ENCODE measurements at regions not wholly inside any gene's neighbourhood (a gene's known extent, or its start where the extent isn't known, plus 50 kb on each side); places are given as distances from the start of the nearest gene placed in this dataset.

DNA sequence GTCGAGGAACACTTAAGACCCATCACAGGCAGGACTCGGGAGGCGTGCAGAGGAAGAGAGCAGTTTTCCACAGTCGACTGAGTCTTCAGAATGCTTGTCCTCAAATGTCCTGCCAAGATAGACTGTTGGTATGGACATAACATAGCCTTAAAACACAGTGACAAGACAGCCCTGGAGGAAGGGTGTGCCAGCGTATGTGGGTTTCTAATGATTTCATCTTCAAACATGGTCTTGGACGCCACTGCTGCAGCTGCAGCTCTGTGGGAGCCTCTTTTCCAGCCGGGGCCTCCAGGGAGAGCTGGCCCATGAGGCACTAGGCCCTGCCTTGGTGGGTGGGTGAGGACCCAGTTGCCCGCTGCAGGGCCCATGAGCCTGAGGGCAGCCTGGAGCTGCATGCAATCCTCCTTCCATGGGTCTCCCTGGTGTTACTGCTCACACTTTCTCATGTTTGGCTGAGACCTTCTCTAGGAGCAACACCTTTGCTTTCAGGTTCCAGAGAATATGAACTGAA is 198.6 kb downstream of the KLF13 start:
- TF ChIP-seq, protein P1, sequence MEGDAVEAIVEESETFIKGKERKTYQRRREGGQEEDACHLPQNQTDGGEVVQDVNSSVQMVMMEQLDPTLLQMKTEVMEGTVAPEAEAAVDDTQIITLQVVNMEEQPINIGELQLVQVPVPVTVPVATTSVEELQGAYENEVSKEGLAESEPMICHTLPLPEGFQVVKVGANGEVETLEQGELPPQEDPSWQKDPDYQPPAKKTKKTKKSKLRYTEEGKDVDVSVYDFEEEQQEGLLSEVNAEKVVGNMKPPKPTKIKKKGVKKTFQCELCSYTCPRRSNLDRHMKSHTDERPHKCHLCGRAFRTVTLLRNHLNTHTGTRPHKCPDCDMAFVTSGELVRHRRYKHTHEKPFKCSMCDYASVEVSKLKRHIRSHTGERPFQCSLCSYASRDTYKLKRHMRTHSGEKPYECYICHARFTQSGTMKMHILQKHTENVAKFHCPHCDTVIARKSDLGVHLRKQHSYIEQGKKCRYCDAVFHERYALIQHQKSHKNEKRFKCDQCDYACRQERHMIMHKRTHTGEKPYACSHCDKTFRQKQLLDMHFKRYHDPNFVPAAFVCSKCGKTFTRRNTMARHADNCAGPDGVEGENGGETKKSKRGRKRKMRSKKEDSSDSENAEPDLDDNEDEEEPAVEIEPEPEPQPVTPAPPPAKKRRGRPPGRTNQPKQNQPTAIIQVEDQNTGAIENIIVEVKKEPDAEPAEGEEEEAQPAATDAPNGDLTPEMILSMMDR (IDR thresholded peaks at IDR 0.05; ENCODE audit: low read depth, low read length, missing control alignments): no peak
- no peak overlapping the region for H3K4me3 ChIP-seq (replicated peaks; ENCODE audit: low read depth, low read length)
- DNase-seq (ENCODE audit: extremely low read depth, low read depth): no peak

DNA sequence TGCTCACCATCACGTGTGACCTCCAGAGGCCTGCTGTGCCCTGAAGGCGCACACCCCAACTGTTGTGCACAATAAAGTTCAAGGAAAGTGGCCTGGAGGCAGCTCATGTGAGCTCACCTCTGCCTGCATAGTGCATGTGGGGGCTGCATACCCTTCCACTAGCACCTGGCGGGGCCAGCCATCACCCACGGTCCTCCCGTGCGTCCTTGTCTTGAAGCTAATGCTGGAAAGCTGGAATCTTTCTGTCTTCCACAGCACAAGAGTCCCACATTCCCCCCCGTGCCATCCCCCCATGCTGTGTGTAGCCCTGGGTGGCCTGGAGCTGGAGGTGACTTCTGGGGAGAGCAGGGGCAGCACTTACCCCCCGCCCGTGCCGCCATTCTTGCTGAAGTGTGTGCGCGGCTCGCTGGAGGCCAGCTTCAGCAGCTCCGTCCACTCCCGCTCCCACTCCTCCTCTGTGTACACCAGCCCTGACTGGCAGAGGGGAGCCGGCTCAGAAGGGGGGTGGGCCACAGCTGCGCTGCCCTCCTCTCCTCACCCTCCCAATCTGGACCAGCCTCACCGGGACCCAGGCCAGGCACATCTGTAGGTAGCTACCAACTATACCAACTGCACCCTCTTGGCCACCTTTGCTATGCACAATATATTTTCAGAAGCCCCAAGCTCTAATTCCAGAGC is 199.5 kb downstream of the KLF13 start:
- DNase-seq (ENCODE audit: extremely low read depth, low read depth): no peak
- TF ChIP-seq, protein P1 (IDR thresholded peaks at IDR 0.05; ENCODE audit: low read depth, low read length, missing control alignments): no peak
- no peak overlapping the region for H3K4me3 ChIP-seq (replicated peaks; ENCODE audit: low read depth, low read length)

DNA sequence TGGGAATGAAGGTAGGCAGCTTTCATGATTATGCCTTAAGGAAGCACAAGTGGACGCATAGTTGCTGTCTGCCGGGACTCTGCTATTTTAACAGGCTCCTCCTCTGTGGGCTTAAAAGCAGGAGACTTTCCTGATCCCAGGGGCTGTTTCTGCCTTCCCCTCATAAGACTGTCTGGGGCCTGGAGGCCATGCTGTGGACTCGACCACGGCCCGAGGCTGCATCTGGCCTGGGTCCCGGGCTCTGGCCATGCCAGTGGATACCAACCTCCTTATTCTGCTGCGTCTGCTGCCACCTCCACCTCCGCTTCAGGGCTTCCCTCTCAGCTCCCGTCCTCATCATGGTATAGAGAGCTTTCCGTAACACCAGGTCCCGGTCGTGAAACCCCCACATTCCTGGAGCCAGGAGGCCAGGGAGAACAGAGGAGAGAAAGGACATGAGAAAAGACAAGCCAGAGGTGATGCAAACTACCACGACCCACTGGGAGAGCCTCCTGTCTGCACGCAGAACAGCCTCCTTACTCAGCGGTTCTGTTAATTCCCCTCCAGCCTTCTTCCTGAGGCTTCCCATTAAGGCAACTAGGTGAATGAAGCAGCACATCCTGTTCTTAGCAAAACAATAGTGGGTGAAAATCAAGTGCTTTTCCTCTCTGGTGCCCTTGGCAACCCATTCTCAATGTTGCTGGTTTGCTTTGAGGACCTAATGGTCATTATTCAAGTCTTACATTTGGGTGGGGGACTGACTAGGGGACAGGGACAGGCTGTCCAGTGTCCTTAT is 200.5 kb downstream of the KLF13 start:
- H3K4me3 ChIP-seq (replicated peaks; ENCODE audit: low read depth, low read length): no peak overlapping the region
- TF ChIP-seq, protein P1 (IDR thresholded peaks at IDR 0.05; ENCODE audit: low read depth, low read length, missing control alignments): no peak
- DNase-seq (ENCODE audit: extremely low read depth, low read depth): no peak

DNA sequence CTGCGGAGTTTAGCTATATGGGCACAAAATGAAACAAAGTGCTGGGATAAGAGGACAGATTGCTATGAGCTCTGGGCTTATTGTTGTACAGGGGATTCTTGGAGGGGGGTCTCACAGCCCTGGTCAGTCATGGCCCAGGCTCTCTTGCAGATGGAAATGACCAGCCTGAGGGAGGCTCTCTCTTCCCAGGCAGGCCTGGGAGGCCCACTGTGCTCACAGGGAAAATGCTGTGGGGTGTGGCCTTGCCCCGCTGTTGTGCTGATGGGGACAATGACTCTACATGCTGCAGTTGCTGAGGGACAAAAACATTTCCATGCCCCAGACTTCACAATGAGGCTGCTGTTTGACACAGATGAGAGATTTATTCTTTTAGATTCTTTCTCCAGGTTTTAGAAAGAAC is 202.2 kb downstream of the KLF13 start:
- DNase-seq (ENCODE audit: extremely low read depth, low read depth): no peak
- H3K4me3 ChIP-seq (replicated peaks; ENCODE audit: low read depth, low read length): no peak overlapping the region
- TF ChIP-seq, protein P1 (IDR thresholded peaks at IDR 0.05; ENCODE audit: low read depth, low read length, missing control alignments): no peak

DNA sequence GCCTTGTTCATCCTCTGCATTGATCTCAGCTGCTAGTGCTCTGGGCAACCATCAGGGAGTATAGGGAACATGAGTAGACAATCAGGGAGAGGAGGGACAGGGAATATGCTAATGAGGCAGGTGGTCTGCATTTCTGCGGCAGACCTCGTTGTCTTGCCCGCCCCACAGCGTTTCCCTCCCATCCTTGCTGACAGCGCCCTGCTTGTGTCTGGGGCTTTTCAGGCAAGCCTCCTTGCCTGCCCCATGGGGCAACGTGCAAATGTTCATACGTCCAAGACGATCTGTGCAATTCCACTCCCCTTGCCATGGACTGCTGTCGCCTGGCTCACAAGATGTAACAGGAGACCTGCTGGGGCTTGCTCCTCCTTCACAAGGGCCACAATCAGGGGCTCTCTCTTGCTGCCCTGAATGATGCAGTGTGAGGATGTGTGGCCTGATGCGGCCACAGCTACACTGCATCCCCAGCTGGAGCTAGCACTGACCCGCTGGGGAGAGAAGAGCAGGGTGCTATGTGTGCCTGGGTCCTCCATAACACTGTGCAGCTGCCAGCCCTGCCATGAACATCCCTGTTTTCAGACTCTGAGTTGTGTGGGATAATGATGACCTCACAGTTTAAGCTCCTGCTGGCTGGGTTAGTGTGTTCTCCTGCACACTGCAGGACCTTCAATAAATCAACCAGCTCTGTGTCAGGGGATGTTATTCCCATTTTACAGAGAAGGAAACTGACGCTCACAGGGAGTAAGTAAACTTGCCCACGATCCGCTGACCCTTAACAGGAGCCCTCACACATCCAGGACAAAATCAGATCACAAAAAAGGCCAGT is 211.3 kb downstream of the KLF13 start:
- no peak overlapping the region for H3K4me3 ChIP-seq (replicated peaks; ENCODE audit: low read depth, low read length)
- TF ChIP-seq, protein P1 (IDR thresholded peaks at IDR 0.05; ENCODE audit: low read depth, low read length, missing control alignments): no peak
- no peak for DNase-seq (ENCODE audit: extremely low read depth, low read depth)

DNA sequence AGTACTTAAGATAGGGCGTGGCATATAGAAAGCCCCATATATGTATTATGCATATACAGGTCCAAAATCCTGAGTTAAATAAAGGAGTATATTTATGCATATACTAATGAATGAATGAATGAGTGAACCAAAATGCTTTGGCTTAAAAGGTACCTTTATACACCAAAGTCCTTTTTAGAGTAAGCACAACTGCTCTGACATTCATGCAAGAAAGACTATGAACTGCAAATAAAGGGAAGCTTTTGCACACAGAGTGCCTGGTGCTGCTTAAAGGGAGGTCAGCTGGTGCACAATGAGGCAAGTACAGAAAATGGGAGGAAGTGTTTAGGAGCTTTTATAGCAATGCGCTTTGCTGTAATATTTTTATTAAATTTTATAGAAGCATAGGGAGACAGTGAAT is 214.0 kb downstream of the KLF13 start:
- TF ChIP-seq, protein P1 (IDR thresholded peaks at IDR 0.05; ENCODE audit: low read depth, low read length, missing control alignments): no peak
- no peak overlapping the region for H3K4me3 ChIP-seq (replicated peaks; ENCODE audit: low read depth, low read length)
- DNase-seq (ENCODE audit: extremely low read depth, low read depth): no peak
